A673 (cell line): ENCODE measurements at regions not wholly inside any gene's neighbourhood (a gene's known extent, or its start where the extent isn't known, plus 50 kb on each side); places are given as distances from the start of the nearest gene placed in this dataset.

Experiments
- BruUV-seq: library from RNA; stranded (reverse); fragments of 400-500 nt; replicated peaks from 2 replicates; lab custom pipeline; 2021; lab: Mats Ljungman, UMichigan
- CTCF ChIA-PET: fragments of 300-600 bp; sonication (Branson Sonifier 250); formaldehyde crosslinking; loops from one replicate; lab custom pipeline; 2022; ENCODE audit warnings: antibody characterized with exemption; lab: Charles Lee
- POLR2A ChIA-PET: fragments of 300-600 bp; sonication (Branson Sonifier 250); formaldehyde crosslinking; loops from one replicate; lab custom pipeline; 2022; ENCODE audit warnings: antibody characterized with exemption; ENCODE audit not compliant: low non-redundant PET; lab: Charles Lee
- DNase-seq: peaks from one replicate; pipeline ENCODE4 v3.0.0-alpha.2; 2015; ENCODE audit warnings: low spot score
- H3K27ac ChIP-seq: fragments of 200-600 bp; sonication (generic); 2 replicates; pipeline ENCODE4 v1.5.1; 2016; ENCODE audit warnings: mixed run types, low read depth, mild to moderate bottlenecking, mixed read lengths, antibody characterized with exemption, low read length; ENCODE audit not compliant: poor library complexity, severe bottlenecking
- H3K27me3 ChIP-seq: fragments of 200-600 bp; sonication (generic); replicated peaks from 2 replicates; pipeline ENCODE4 v1.6.1; 2017; ENCODE audit warnings: mixed run types, low read depth, mild to moderate bottlenecking, mixed read lengths, antibody characterized with exemption, low read length; ENCODE audit not compliant: insufficient read depth, poor library complexity
- H3K36me3 ChIP-seq: fragments of 200-600 bp; sonication (generic); 2 replicates; pipeline ENCODE4 v1.6.1; 2016; ENCODE audit warnings: mixed run types, mild to moderate bottlenecking, mixed read lengths, antibody characterized with exemption, low read length; ENCODE audit not compliant: insufficient read depth, poor library complexity, severe bottlenecking
- H3K4me1 ChIP-seq: fragments of 200-600 bp; sonication (generic); 2 replicates; pipeline ENCODE4 v1.6.1; 2017; ENCODE audit warnings: mixed run types, mild to moderate bottlenecking, mixed read lengths, antibody characterized with exemption, low read length; ENCODE audit not compliant: insufficient read depth, poor library complexity, severe bottlenecking
- H3K4me3 ChIP-seq: fragments of 200-600 bp; sonication (generic); 2 replicates; pipeline ENCODE4 v1.5.1; 2016; ENCODE audit warnings: low read depth, mixed run types, mild to moderate bottlenecking, mixed read lengths, low read length; ENCODE audit not compliant: poor library complexity, severe bottlenecking
- H3K9me3 ChIP-seq: fragments of 200-600 bp; sonication (generic); 2 replicates; pipeline ENCODE4 v1.6.1; 2016; ENCODE audit warnings: mixed run types, low read depth, mild to moderate bottlenecking, mixed read lengths, antibody characterized with exemption, low read length; ENCODE audit not compliant: poor library complexity, severe bottlenecking
- EZH2 ChIP-seq: fragments of 200-600 bp; sonication (generic); IDR thresholded peaks from 2 replicates; pipeline ENCODE4 v1.6.1; 2017; ENCODE audit warnings: borderline replicate concordance, low read depth, mild to moderate bottlenecking, mixed read lengths, antibody characterized with exemption, low read length; ENCODE audit not compliant: poor library complexity, severe bottlenecking
- intact Hi-C: fragments of 100-400 bp; cut with micrococcal nuclease; formaldehyde crosslinking; loops from one replicate; pipeline ENCODE4 v1.10.0; 2022; ENCODE audit not compliant: unreplicated experiment
- TF ChIP-seq, protein P1 (sequence below): fragments of 300-800, 200-600 bp; sonication (generic); conservative IDR thresholded peaks from 2 replicates; pipeline ENCODE4 v1.5.1; 2017; ENCODE audit warnings: low read depth, mild to moderate bottlenecking, antibody characterized with exemption, low read length, moderate library complexity, mixed read lengths

DNA sequence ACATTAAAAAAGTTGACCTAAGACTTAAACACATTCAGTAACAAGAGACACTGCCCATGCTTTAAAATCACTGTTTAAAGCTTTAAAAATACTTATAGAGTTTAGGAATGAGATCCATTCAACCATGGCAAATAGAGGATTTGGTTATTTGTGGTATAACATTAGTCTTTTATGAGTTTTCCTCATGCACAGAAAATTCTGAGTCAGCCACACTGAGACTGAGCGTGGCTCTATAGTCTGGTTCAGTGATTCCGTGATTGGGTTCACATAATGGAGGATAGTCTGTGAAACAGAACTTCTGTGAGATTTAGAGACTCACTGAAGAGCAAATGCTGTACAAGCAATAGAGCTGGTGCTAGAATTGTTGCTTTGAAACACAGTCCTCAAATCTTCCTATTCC, 1502.4 kb upstream of the PIK3C3 start:
- ChIA-PET POLR2A (no interaction called here), CTCF (no interaction called here)
- no peak for DNase-seq
- intact Hi-C loops, result no loop called here
- Histone ChIP-seq H3K27ac (no peak overlapping the region), H3K9me3 (no peaks in the 10 kb centered on the region), H3K4me1 (no peaks in the 10 kb centered on the region), H3K36me3 (no peaks in the 10 kb centered on the region), H3K27me3 (no peaks in the 10 kb centered on the region), H3K4me3 (no peak overlapping the region)
- no TSS peak for BruUV-seq
- TF ChIP-seq, protein P1, sequence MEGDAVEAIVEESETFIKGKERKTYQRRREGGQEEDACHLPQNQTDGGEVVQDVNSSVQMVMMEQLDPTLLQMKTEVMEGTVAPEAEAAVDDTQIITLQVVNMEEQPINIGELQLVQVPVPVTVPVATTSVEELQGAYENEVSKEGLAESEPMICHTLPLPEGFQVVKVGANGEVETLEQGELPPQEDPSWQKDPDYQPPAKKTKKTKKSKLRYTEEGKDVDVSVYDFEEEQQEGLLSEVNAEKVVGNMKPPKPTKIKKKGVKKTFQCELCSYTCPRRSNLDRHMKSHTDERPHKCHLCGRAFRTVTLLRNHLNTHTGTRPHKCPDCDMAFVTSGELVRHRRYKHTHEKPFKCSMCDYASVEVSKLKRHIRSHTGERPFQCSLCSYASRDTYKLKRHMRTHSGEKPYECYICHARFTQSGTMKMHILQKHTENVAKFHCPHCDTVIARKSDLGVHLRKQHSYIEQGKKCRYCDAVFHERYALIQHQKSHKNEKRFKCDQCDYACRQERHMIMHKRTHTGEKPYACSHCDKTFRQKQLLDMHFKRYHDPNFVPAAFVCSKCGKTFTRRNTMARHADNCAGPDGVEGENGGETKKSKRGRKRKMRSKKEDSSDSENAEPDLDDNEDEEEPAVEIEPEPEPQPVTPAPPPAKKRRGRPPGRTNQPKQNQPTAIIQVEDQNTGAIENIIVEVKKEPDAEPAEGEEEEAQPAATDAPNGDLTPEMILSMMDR, result no peak
- TF ChIP-seq EZH2, result no peak

DNA sequence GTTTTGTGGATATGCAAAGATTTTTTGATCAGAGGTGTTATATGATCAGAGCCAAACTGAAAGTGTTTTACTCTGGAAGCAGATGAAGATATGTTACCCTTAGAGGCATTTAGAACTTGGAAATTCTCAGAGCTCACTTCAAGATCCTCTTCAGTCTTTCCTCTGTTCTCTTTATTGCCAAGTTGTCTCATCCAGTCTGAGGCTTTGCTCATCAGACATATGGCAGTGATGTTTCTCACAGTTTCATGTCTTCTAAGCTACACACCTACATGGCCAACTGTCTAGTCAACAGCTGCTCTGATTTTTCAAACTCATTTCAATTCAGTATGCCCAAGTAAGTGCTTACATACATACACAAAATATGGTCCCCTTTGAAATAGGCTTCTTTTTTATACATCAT, 1504.3 kb upstream of the PIK3C3 start:
- Histone ChIP-seq H3K4me1 (no peaks in the 10 kb centered on the region), H3K9me3 (no peaks in the 10 kb centered on the region), H3K27me3 (no peaks in the 10 kb centered on the region), H3K4me3 (no peak overlapping the region), H3K27ac (no peak overlapping the region), H3K36me3 (no peaks in the 10 kb centered on the region)
- TF ChIP-seq, protein P1, result no peak
- no peak for TF ChIP-seq EZH2
- ChIA-PET CTCF (no interaction called here), POLR2A (no interaction called here)
- intact Hi-C loops, result no loop called here
- no TSS peak for BruUV-seq
- DNase-seq, result no peak

DNA sequence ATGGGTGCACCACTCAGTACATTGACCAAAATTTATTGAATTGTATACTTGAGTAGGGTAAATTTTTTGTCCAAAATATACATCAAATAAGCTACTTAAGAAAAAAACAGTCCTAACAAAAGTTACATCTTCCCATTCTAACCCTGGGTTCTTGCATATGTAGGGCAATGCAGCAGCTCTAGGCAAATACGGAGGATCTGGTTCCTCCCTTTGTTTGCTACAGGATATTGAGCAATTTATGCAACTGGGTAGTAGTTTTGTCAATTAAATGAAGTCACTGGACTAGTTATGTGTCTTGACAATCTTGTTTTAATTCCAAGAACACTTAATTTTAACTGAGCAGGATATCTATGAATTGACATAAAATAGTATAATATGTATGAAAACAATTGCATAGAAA, 1507.2 kb upstream of the PIK3C3 start:
- H3K9me3 ChIP-seq, result no peaks in the 10 kb centered on the region
- no peaks in the 10 kb centered on the region for H3K27me3 ChIP-seq
- no peak overlapping the region for H3K27ac ChIP-seq
- no peaks in the 10 kb centered on the region for H3K36me3 ChIP-seq
- POLR2A ChIA-PET, result no interaction called here
- intact Hi-C loops, result no loop called here
- no peak for TF ChIP-seq EZH2
- TF ChIP-seq, protein P1, result no peak
- BruUV-seq, result no TSS peak
- no peak overlapping the region for H3K4me3 ChIP-seq
- CTCF ChIA-PET, result no interaction called here
- no peaks in the 10 kb centered on the region for H3K4me1 ChIP-seq
- DNase-seq, result no peak
